K562 (cell line): ENCODE measurements at regions not wholly inside any gene's neighbourhood (a gene's known extent, or its start where the extent isn't known, plus 50 kb on each side); places are given as distances from the start of the nearest gene placed in this dataset.

Experiments used
- FOXJ3 ChIP-seq: sonication (generic); formaldehyde crosslinking; IDR thresholded peaks from 2 replicates; pipeline ENCODE4 v1.4.0; 2020; ENCODE audit warnings: mild to moderate bottlenecking, missing genetic modification reagents
- MBD2 ChIP-seq: sonication (generic); IDR thresholded peaks from 2 replicates; pipeline ENCODE4 v1.6.1; 2016; ENCODE audit warnings: low read depth, borderline replicate concordance
- RBM22 ChIP-seq: fragments of 200-400 bp; formaldehyde crosslinking; IDR thresholded peaks from 2 replicates; pipeline ENCODE4 v1.6.1; 2018; ENCODE audit warnings: low read length, low read depth; ENCODE audit not compliant: poor library complexity, severe bottlenecking
- SMC3 ChIP-seq: conservative IDR thresholded peaks from 2 replicates; pipeline ENCODE4 v1.6.1; 2011; ENCODE audit warnings: low read depth, low read length, improper control_type of control experiment; ENCODE audit not compliant: insufficient read depth
- SRSF9 ChIP-seq: fragments of 200-400 bp; formaldehyde crosslinking; IDR thresholded peaks from 2 replicates; pipeline ENCODE4 v1.6.1; 2017; ENCODE audit warnings: low read depth, low read length, borderline replicate concordance
- ZBTB49 ChIP-seq: sonication (generic); formaldehyde crosslinking; IDR thresholded peaks from 2 replicates; pipeline ENCODE4 v1.8.0; 2022; ENCODE audit warnings: missing genetic modification reagents, mild to moderate bottlenecking, borderline replicate concordance
- ZC3H11A ChIP-seq: IDR thresholded peaks from 2 replicates; pipeline ENCODE4 v1.6.1; 2012; ENCODE audit warnings: low read depth, low read length, improper control_type of control experiment
- ZMIZ1 ChIP-seq, 2 experiments: fragments of 150-350 bp in 1 of 2; IDR thresholded peaks; 2 replicates each; pipeline ENCODE4 v1.6.1; 2012 to 2016; ENCODE audit warnings: low read depth in 2 of 2, low read length in 2 of 2, mild to moderate bottlenecking in 1 of 2, moderate library complexity in 1 of 2
- ZNF395 ChIP-seq: fragments of 200-800 bp; sonication (Bioruptor generic); IDR thresholded peaks from 2 replicates; pipeline ENCODE4 v1.6.1; 2017; ENCODE audit warnings: missing genetic modification characterization, missing compliant biosample characterization
- ZNF551 ChIP-seq: fragments of 250-450 bp; sonication (Bioruptor Pico); IDR thresholded peaks from 2 replicates; pipeline ENCODE4 v1.5.0; 2021; ENCODE audit warnings: mild to moderate bottlenecking, moderate library complexity
- ZNF707 ChIP-seq: fragments of 250-450 bp; sonication (Bioruptor Pico); conservative IDR thresholded peaks from 2 replicates; pipeline ENCODE4 v1.8.0; 2022; ENCODE audit warnings: inconsistent platforms, mild to moderate bottlenecking, moderate library complexity
- TF ChIP-seq, protein P1 (sequence below): fragments of 450-650 bp; IDR thresholded peaks from 2 replicates; pipeline ENCODE4 v1.6.1; 2016; ENCODE audit warnings: low read depth

DNA sequence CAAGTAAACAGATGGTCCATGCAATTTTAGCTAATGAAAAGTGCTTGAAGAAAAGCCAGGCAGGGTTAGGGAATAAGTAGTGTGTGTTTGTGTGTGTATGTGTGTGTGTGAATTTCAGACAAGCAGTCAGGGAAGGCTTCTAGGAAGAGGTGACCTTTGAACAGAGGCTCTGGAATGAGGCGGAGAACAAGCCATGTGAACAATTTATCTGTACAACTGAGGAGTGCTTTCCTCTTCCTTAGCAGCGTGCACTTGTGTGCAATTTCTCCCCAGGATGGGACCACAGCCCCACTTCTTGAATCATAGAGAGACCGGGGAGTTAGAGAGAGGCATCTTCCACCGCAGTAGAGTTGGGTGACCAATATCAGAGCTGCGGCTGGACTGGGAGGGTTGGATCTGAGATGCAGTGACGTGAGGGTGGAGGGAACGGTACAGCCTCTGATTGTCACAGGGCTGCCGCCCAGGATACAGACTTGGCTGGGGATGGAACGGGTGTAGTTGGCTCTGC, 69.2 kb upstream of the FAM171A1 start (continued):
- TF ChIP-seq ZNF707 (CRISPR knock-in tag), result no peak
- TF ChIP-seq SMC3, result no peak
- TF ChIP-seq MBD2, result no peak
- no peak for TF ChIP-seq SRSF9
- TF ChIP-seq ZBTB49 (CRISPR knock-in tag), result 0 out of 2 replicates have a peak, but pooled peaks have one; percentile 47
- TF ChIP-seq ZNF551, result no peak
- TF ChIP-seq ZC3H11A, result no peak
- TF ChIP-seq ZNF395 (CRISPR knock-in tag), result no peak
- TF ChIP-seq, protein P1, sequence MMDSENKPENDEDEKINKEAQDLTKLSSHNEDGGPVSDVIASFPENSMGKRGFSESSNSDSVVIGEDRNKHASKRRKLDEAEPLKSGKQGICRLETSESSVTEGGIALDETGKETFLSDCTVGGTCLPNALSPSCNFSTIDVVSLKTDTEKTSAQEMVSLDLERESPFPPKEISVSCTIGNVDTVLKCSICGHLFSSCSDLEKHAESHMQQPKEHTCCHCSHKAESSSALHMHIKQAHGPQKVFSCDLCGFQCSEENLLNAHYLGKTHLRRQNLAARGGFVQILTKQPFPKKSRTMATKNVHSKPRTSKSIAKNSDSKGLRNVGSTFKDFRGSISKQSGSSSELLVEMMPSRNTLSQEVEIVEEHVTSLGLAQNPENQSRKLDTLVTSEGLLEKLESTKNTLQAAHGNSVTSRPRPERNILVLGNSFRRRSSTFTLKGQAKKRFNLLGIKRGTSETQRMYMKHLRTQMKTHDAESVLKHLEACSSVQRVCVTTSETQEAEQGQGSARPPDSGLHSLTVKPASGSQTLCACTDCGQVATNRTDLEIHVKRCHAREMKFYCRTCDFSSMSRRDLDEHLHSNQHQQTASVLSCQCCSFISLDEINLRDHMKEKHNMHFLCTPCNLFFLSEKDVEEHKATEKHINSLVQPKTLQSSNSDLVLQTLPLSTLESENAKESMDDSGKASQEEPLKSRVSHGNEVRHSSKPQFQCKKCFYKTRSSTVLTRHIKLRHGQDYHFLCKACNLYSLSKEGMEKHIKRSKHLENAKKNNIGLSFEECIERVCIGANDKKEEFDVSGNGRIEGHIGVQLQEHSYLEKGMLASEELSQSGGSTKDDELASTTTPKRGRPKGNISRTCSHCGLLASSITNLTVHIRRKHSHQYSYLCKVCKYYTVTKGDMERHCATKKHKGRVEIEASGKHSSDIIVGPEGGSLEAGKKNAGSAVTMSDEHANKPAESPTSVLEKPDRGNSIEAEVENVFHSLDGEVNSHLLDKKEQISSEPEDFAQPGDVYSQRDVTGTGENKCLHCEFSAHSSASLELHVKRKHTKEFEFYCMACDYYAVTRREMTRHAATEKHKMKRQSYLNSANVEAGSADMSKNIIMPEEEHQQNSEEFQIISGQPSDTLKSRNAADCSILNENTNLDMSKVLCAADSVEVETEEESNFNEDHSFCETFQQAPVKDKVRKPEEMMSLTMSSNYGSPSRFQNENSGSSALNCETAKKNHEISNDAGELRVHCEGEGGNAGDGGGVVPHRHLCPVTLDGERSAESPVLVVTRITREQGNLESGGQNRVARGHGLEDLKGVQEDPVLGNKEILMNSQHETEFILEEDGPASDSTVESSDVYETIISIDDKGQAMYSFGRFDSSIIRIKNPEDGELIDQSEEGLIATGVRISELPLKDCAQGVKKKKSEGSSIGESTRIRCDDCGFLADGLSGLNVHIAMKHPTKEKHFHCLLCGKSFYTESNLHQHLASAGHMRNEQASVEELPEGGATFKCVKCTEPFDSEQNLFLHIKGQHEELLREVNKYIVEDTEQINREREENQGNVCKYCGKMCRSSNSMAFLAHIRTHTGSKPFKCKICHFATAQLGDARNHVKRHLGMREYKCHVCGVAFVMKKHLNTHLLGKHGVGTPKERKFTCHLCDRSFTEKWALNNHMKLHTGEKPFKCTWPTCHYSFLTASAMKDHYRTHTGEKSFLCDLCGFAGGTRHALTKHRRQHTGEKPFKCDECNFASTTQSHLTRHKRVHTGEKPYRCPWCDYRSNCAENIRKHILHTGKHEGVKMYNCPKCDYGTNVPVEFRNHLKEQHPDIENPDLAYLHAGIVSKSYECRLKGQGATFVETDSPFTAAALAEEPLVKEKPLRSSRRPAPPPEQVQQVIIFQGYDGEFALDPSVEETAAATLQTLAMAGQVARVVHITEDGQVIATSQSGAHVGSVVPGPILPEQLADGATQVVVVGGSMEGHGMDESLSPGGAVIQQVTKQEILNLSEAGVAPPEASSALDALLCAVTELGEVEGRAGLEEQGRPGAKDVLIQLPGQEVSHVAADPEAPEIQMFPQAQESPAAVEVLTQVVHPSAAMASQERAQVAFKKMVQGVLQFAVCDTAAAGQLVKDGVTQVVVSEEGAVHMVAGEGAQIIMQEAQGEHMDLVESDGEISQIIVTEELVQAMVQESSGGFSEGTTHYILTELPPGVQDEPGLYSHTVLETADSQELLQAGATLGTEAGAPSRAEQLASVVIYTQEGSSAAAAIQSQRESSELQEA, result no peak
- TF ChIP-seq RBM22, result no peak
- no peak for TF ChIP-seq ZMIZ1 (IDR thresholded peaks at IDR 0.05; ENCODE audit: low read depth in 2 of 2, low read length in 2 of 2)
- no peak for TF ChIP-seq FOXJ3 (CRISPR knock-in tag)
